Spleen (tissue), 11 donors: ENCODE measurements at regions not wholly inside any gene's neighbourhood (a gene's known extent, or its start where the extent isn't known, plus 50 kb on each side); places are given as distances from the start of the nearest gene placed in this dataset.

Experiments used
- DNase-seq: peaks from one replicate; pipeline ENCODE4 v3.0.0-alpha.2; 2020
- H3K27ac ChIP-seq, 8 donors: fragments of 200-600 bp; sonication (generic) in 7 of 8; 1 replicate in 4 of 8; 2 replicates in 4 of 8; pipeline versions ENCODE4 v1.5.0 to v1.8.0; 2016 to 2021; ENCODE audit warnings: inconsistent platforms in 4 of 8, mild to moderate bottlenecking in 4 of 8, moderate library complexity in 1 of 8
- H3K27me3 ChIP-seq, 7 donors: fragments of 200-600 bp; sonication (generic) in 6 of 7; replicated peaks in 1 of 7; 1 replicate in 4 of 7; 2 replicates in 3 of 7; pipeline versions ENCODE4 v1.5.0 to v1.8.0; 2016 to 2021; ENCODE audit warnings: inconsistent platforms in 3 of 7, mild to moderate bottlenecking in 1 of 7
- H3K36me3 ChIP-seq, 6 donors: fragments of 200-600 bp; sonication (generic) in 5 of 6; 1 replicate in 4 of 6; 2 replicates in 2 of 6; pipeline versions ENCODE4 v1.5.0 to v1.8.0; 2016 to 2021; ENCODE audit warnings: inconsistent platforms in 2 of 6
- H3K4me1 ChIP-seq, 6 donors: fragments of 200-600 bp; sonication (generic) in 5 of 6; 1 replicate in 3 of 6; 2 replicates in 3 of 6; pipeline versions ENCODE4 v1.5.0 to v1.8.0; 2016 to 2021; ENCODE audit warnings: inconsistent platforms in 3 of 6
- H3K4me3 ChIP-seq, 8 donors: fragments of 200-600 bp; sonication (generic) in 7 of 8; 1 replicate in 4 of 8; 2 replicates in 4 of 8; pipeline versions ENCODE4 v1.5.0 to v1.8.0; 2016 to 2021; ENCODE audit warnings: inconsistent platforms in 4 of 8, mild to moderate bottlenecking in 4 of 8, moderate library complexity in 2 of 8
- H3K9me3 ChIP-seq, 8 donors: fragments of 200-600 bp; sonication (generic) in 7 of 8; 1 replicate in 4 of 8; 2 replicates in 4 of 8; pipeline versions ENCODE4 v1.5.0 to v1.8.0; 2016 to 2021; ENCODE audit warnings: inconsistent platforms in 4 of 8
- POLR2A ChIP-seq, 3 donors: fragments of 450-650 bp; IDR thresholded peaks; one replicate each; pipeline ENCODE4 v1.5.1; 2017; ENCODE audit warnings: antibody characterized with exemption in 3 of 3, mild to moderate bottlenecking in 1 of 3
- POLR2AphosphoS5 ChIP-seq, 3 donors: sonication (generic); formaldehyde crosslinking; IDR thresholded peaks; one replicate each; pipeline ENCODE4 v1.5.1; 2017; ENCODE audit warnings: antibody characterized with exemption in 3 of 3
- WGBS, 5 donors: extraction: QIAGEN DNeasy Blood & Tissue Kit in 3 of 5; methylation state at CpG; one replicate each; pipeline versions ENCODE4 v1.1.5 to v1.1.7; 2013 to 2018; 5-methylcytosine and 5-hydroxymethylcytosine counted together
- intact Hi-C: fragments of 100-400 bp; cut with DNase I; formaldehyde crosslinking; loops from one replicate; pipeline ENCODE4 v1.15.0; 2023; ENCODE audit warnings: low total_unique reads
- TF ChIP-seq, protein P1 (sequence below), 11 experiments: fragments of 200-600 bp in 7 of 11; fragments of 450-650 bp in 4 of 11; sonication (generic) in 4 of 11; IDR thresholded peaks in 8 of 11; conservative IDR thresholded peaks in 3 of 11; 1 replicate in 7 of 11; 2 replicates in 4 of 11; pipeline versions ENCODE4 v1.4.0 to v1.8.0; 2016 to 2021; ENCODE audit warnings: antibody characterized with exemption in 11 of 11, inconsistent platforms in 4 of 11, mild to moderate bottlenecking in 1 of 11
- donor health status: healthy with polysubstance abuse.
- donor health status: DM: no; HTN: no; CAD: no; lungs with moderate emphysema.
- donor health status: DM: no; HTN: no; CAD: no.
- donor health status: Bipolar disorder and iron deficiency.
- donor health status: healthy.
- donor health status: DM: no; HTN: no; CAD: no.
- donor health status: DM: yes; HTN: yes; CAD: no.

DNA sequence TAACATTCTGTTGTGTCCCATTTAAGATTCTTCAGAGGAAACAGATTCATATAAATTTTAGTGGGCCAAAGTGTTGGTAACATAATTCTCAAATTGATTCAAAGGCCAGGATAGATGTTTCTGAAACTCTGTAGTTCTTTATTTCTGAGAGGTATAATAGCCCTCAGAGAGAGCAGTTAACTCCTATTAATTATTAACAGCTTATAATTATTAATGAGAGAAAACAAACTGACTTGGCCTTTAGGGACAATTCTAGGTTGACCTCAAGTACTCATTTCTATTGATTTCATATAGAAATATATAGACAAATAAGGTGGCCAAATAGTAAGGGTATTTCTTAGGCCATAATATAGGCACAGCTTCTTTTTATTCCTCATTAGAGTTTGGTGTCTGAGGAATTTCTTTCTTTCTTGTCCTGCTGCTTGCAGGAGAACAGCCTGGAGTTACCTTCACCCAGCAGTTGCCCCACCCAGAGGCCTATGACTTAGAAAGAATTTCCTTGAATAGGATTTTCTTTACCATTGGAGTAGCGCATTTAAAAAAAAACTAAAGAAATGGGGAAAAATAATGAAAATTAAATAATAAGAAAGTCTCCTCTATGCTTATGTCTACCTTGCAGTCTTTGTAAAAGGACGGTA, 1430.1 kb upstream of the SPRY2 start:
- Histone ChIP-seq H3K4me3 (no peak overlapping the region), H3K27me3 (no peaks in the 10 kb centered on the region), H3K36me3 (no peaks in the 10 kb centered on the region), H3K4me1 (no peaks in the 10 kb centered on the region), H3K27ac (no peak overlapping the region), H3K9me3 (no peaks in the 10 kb centered on the region)
- 87 to 90% (median 87%) methylated on average over 2 of the region's 2 CpGs for WGBS, 5 donors
- TF ChIP-seq, protein P1, sequence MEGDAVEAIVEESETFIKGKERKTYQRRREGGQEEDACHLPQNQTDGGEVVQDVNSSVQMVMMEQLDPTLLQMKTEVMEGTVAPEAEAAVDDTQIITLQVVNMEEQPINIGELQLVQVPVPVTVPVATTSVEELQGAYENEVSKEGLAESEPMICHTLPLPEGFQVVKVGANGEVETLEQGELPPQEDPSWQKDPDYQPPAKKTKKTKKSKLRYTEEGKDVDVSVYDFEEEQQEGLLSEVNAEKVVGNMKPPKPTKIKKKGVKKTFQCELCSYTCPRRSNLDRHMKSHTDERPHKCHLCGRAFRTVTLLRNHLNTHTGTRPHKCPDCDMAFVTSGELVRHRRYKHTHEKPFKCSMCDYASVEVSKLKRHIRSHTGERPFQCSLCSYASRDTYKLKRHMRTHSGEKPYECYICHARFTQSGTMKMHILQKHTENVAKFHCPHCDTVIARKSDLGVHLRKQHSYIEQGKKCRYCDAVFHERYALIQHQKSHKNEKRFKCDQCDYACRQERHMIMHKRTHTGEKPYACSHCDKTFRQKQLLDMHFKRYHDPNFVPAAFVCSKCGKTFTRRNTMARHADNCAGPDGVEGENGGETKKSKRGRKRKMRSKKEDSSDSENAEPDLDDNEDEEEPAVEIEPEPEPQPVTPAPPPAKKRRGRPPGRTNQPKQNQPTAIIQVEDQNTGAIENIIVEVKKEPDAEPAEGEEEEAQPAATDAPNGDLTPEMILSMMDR (IDR thresholded peaks at IDR 0.05 in 8 of 11, conservative IDR thresholded peaks at IDR 0.05 in 3 of 11), result no peak
- no peak for TF ChIP-seq POLR2AphosphoS5 (IDR thresholded peaks at IDR 0.05)
- intact Hi-C loops, result no loop called here
- no peak for DNase-seq

DNA sequence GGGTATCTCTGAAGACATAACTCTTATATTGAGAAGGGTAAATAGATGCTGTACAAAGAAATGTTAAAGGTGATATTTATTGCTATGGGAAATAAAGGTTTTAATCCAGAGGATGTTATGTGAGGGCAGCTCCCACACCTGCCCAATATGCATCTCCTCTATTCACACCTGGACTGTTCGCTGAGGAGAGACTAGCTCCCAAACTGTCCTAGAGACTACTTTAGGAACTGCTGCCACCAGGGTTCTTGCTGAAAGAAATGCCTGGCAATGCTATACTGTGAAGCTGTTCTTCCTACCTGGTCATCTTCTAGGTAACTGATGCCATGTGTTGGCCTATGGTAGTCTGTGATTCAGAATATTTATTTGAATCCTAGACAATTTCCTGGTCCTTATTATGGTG, 1421.5 kb upstream of the SPRY2 start:
- H3K27me3 ChIP-seq, result no peaks in the 10 kb centered on the region
- no peak for DNase-seq
- H3K9me3 ChIP-seq, result peaks cover 0 to 23% (median 9%) of the 10 kb centered on the region in 8 donors
- H3K4me3 ChIP-seq, result no peak overlapping the region
- TF ChIP-seq POLR2A (IDR thresholded peaks at IDR 0.05) (no peak), POLR2AphosphoS5 (IDR thresholded peaks at IDR 0.05) (no peak)
- TF ChIP-seq, protein P1 (IDR thresholded peaks at IDR 0.05 in 8 of 11, conservative IDR thresholded peaks at IDR 0.05 in 3 of 11), result no peak
- whole genome bisulfite sequencing, 5 donors, result 63 to 92% (median 70%) methylated on average over 1 of the region's 1 CpG
- intact Hi-C loops, result no loop called here
- H3K36me3 ChIP-seq, result no peaks in the 10 kb centered on the region
- H3K27ac ChIP-seq, result no peak overlapping the region
- no peaks in the 10 kb centered on the region for H3K4me1 ChIP-seq

DNA sequence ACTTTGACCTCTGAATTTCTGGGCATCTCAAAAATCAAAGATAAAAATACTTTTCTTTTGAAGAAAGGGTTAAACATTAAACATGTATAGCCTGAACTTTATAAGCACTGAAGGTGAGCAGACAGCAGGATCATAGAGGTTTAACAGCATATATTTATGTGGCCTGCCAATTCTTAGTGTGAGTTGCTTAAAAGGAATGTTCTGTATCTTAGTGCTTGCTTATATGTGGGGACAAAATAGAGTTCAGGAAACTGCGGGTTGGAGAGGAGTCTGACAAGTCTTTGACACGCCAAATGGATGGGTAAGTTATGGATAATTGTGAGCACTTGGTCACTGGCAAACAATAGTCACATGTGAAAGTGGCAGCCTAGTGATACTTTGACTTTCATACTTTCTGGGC, 1419.4 kb upstream of the SPRY2 start:
- intact Hi-C loops, result no loop called here
- no peaks in the 10 kb centered on the region for H3K27me3 ChIP-seq
- no peak for DNase-seq
- TF ChIP-seq POLR2A (IDR thresholded peaks at IDR 0.05), result no peak
- 83 to 98% (median 88%) methylated on average over 2 of the region's 2 CpGs for WGBS, 5 donors
- H3K27ac ChIP-seq, result no peak overlapping the region
- H3K9me3 ChIP-seq, result peaks cover 0 to 27% (median 9%) of the 10 kb centered on the region in 8 donors
- no peak overlapping the region for H3K4me3 ChIP-seq
- H3K4me1 ChIP-seq, result no peaks in the 10 kb centered on the region
- no peaks in the 10 kb centered on the region for H3K36me3 ChIP-seq

DNA sequence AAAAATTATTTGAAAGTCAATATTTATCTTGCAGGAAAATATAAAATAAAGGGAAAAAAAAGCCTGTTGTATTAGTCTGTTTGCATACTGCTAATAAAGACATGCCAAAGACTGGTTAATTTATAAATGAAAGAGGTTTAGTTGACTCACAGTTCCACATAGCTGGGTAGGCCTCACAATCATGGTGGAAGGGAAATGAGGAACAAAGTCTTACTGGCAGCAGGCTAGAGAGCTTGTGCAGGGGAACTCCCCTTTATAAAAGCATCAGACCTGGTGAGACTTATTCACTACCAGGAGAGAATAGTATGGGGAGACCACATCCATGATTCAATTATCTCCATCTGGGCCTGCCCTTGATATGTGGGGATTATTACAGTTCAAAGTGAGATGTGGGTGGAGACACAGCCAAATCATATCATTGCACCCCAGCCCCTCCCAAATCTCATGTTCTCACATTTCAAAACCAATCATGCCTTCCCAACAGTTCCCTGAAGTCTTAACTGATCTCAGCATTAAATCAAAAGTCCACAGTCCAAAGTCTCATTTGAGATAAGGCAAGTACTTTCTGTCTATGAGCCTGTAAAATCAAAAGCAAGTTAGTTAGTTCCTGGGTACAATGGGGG, 1416.5 kb upstream of the SPRY2 start:
- Histone ChIP-seq H3K4me3 (no peak overlapping the region), H3K9me3 (peaks cover 0 to 38% (median 22%) of the 10 kb centered on the region in 8 donors), H3K36me3 (no peaks in the 10 kb centered on the region), H3K27ac (no peak overlapping the region), H3K27me3 (no peaks in the 10 kb centered on the region), H3K4me1 (no peaks in the 10 kb centered on the region)
- no peak for DNase-seq
- intact Hi-C loops, result no loop called here
- TF ChIP-seq, protein P1 (IDR thresholded peaks at IDR 0.05 in 8 of 11, conservative IDR thresholded peaks at IDR 0.05 in 3 of 11), result no peak
- TF ChIP-seq POLR2AphosphoS5 (IDR thresholded peaks at IDR 0.05), result no peak
